Lower lobe of right lung (tissue), 2 donors: ENCODE measurements at regions not wholly inside any gene's neighbourhood (a gene's known extent, or its start where the extent isn't known, plus 50 kb on each side); places are given as distances from the start of the nearest gene placed in this dataset.
"Not testable (repeated sequence)": the region's sequence is repeated elsewhere in the genome, so short reads cannot be mapped to it uniquely, and the experiment has no call there.

Source experiments
- ATAC-seq, 2 donors: fragments of 200-7000 bp; cut with Tn5 transposase; one replicate each; pipeline ENCODE4 v1.9.1; 2020 to 2022; ENCODE audit warnings: mild to moderate bottlenecking in 2 of 2, moderate library complexity in 2 of 2
- DNase-seq: peaks from one replicate; pipeline ENCODE4 v3.0.0-alpha.2; 2020
- H3K27ac ChIP-seq: fragments of 200-600 bp; one replicate; pipeline ENCODE4 v1.8.0; 2022
- H3K27me3 ChIP-seq: fragments of 200-600 bp; one replicate; pipeline ENCODE4 v1.8.0; 2022; ENCODE audit warnings: low read depth
- H3K36me3 ChIP-seq: fragments of 200-600 bp; one replicate; pipeline ENCODE4 v1.8.0; 2022; ENCODE audit warnings: mild to moderate bottlenecking
- H3K4me1 ChIP-seq: fragments of 200-600 bp; one replicate; pipeline ENCODE4 v1.8.0; 2022
- H3K4me3 ChIP-seq: fragments of 200-600 bp; one replicate; pipeline ENCODE4 v1.8.0; 2022; ENCODE audit warnings: mild to moderate bottlenecking
- H3K9me3 ChIP-seq: fragments of 200-600 bp; one replicate; pipeline ENCODE4 v1.8.0; 2022
- CTCF ChIP-seq: fragments of 200-600 bp; IDR thresholded peaks from one replicate; pipeline ENCODE4 v1.8.0; 2022; ENCODE audit warnings: antibody characterized with exemption, mild to moderate bottlenecking
- intact Hi-C: fragments of 100-400 bp; cut with DNase I; formaldehyde crosslinking; loops from one replicate; pipeline ENCODE4 v1.11.0; 2022
- donor health status: DM: no; HTN: yes; CAD: no; lungs with severe emphysema.

GRCh38 chr5:90223756-90224155 is 185.8 kb downstream of the CETN3 start:
- Histone ChIP-seq H3K27me3 (no peaks in the 10 kb centered on the region), H3K36me3 (no peaks in the 10 kb centered on the region), H3K9me3 (no peaks in the 10 kb centered on the region), H3K4me1 (no peaks in the 10 kb centered on the region), H3K4me3 (no peak overlapping the region), H3K27ac (no peak overlapping the region)
- intact Hi-C loops: no loop called here
- no peak for TF ChIP-seq CTCF
- ATAC-seq (no peak), DNase-seq (no peak)

- no peak for TF ChIP-seq CTCF
- Histone ChIP-seq H3K27me3 (no peaks in the 10 kb centered on the region), H3K36me3 (no peaks in the 10 kb centered on the region), H3K9me3 (no peaks in the 10 kb centered on the region), H3K4me1 (no peaks in the 10 kb centered on the region), H3K27ac (no peak overlapping the region), H3K4me3 (no peak overlapping the region)
- intact Hi-C loops: no loop called here
- peak in 1 of 2 donors; percentile 56 for ATAC-seq
- DNase-seq: no peak
These were observed 187.6 kb downstream of the CETN3 start for GRCh38 chr5:90221951-90222350.

- no peak for TF ChIP-seq CTCF
- H3K9me3 ChIP-seq: no peaks in the 10 kb centered on the region
- H3K27ac ChIP-seq: no peak overlapping the region
- DNase-seq (no peak), ATAC-seq (no peak)
- no peaks in the 10 kb centered on the region for H3K36me3 ChIP-seq
- intact Hi-C loops: no loop called here
- no peak overlapping the region for H3K4me3 ChIP-seq
- no peaks in the 10 kb centered on the region for H3K4me1 ChIP-seq
- H3K27me3 ChIP-seq: no peaks in the 10 kb centered on the region
These were observed 189.0 kb downstream of the CETN3 start for GRCh38 chr5:90220554-90220953.

GRCh38 chr5:90214991-90215390 is 194.6 kb downstream of the CETN3 start:
- Histone ChIP-seq H3K27me3 (no peaks in the 10 kb centered on the region), H3K4me1 (no peaks in the 10 kb centered on the region), H3K27ac (no peak overlapping the region), H3K36me3 (no peaks in the 10 kb centered on the region), H3K4me3 (no peak overlapping the region), H3K9me3 (no peaks in the 10 kb centered on the region)
- intact Hi-C loops: no loop called here
- DNase-seq: no peak
- no peak for ATAC-seq
- no peak for TF ChIP-seq CTCF

- H3K4me1 ChIP-seq, H3K4me3 ChIP-seq, H3K36me3 ChIP-seq, DNase-seq, H3K9me3 ChIP-seq, H3K27me3 ChIP-seq, H3K27ac ChIP-seq, intact Hi-C loops, ATAC-seq: not testable (repeated sequence)
These were observed 201.2 kb downstream of the CETN3 start for GRCh38 chr5:90208323-90208722.

- ATAC-seq (no peak), DNase-seq (no peak)
- TF ChIP-seq CTCF: no peak
- Histone ChIP-seq H3K27ac (no peak overlapping the region), H3K27me3 (no peaks in the 10 kb centered on the region), H3K4me1 (no peaks in the 10 kb centered on the region), H3K9me3 (peaks cover 6% of the 10 kb centered on the region), H3K36me3 (no peaks in the 10 kb centered on the region), H3K4me3 (no peak overlapping the region)
- intact Hi-C loops: no loop called here
These were observed 207.6 kb downstream of the CETN3 start for GRCh38 chr5:90201923-90202322.
